ENCODE measurements at regions not wholly inside any gene's neighbourhood (a gene's known extent, or its start where the extent isn't known, plus 50 kb on each side); places are given as distances from the start of the nearest gene placed in this dataset.

- TF ChIP-seq EZH2 (IDR thresholded peaks at IDR 0.05) (no peak), CTCF (IDR thresholded peaks at IDR 0.05 in 2 of 3, conservative IDR thresholded peaks at IDR 0.05 in 1 of 3; ENCODE audit: borderline replicate concordance in 1 of 3, insufficient read depth in 1 of 3, low read depth in 2 of 3, low read length in 2 of 3) (no peak), POLR2A (IDR thresholded peaks at IDR 0.05; ENCODE audit: borderline replicate concordance, extremely low read depth, insufficient read depth, insufficient read length) (no peak), JUND (IDR thresholded peaks at IDR 0.05) (no peak)
These were observed 125.3 kb upstream of the RXFP2 start for GRCh38 chr13:31614073-31614472.
